Esophagus (tissue), 2 donors: ENCODE measurements at regions not wholly inside any gene's neighbourhood (a gene's known extent, or its start where the extent isn't known, plus 50 kb on each side); places are given as distances from the start of the nearest gene placed in this dataset.
"Not testable (repeated sequence)": the region's sequence is repeated elsewhere in the genome, so short reads cannot be mapped to it uniquely, and the experiment has no call there.

Experiments
- H3K27ac ChIP-seq, 2 donors: one replicate each; pipeline ENCODE4 v1.5.1; 2013; ENCODE audit warnings: low read depth in 2 of 2, mild to moderate bottlenecking in 2 of 2, inconsistent platforms in 1 of 2, low read length in 1 of 2, moderate library complexity in 1 of 2
- H3K27me3 ChIP-seq, 2 donors: one replicate each; pipeline ENCODE4 v1.6.1; 2013; ENCODE audit warnings: low read length in 2 of 2, control low read depth in 1 of 2, mild to moderate bottlenecking in 1 of 2; ENCODE audit not compliant: insufficient read depth in 2 of 2, control insufficient read depth in 1 of 2
- H3K36me3 ChIP-seq, 2 donors: one replicate each; pipeline ENCODE4 v1.6.1; 2013; ENCODE audit warnings: low read length in 1 of 2; ENCODE audit not compliant: control insufficient read depth in 2 of 2, insufficient read depth in 2 of 2
- H3K4me1 ChIP-seq, 2 donors: one replicate each; pipeline ENCODE4 v1.6.1; 2013; ENCODE audit warnings: low read length in 1 of 2; ENCODE audit not compliant: control insufficient read depth in 2 of 2, insufficient read depth in 2 of 2
- H3K4me3 ChIP-seq, 2 donors: one replicate each; pipeline ENCODE4 v1.5.1; 2013; ENCODE audit warnings: low read length in 2 of 2, mild to moderate bottlenecking in 2 of 2, low read depth in 1 of 2, moderate library complexity in 1 of 2
- H3K9me3 ChIP-seq, 2 donors: one replicate each; pipeline ENCODE4 v1.6.1; 2013; ENCODE audit warnings: mild to moderate bottlenecking in 2 of 2, low read depth in 1 of 2, low read length in 1 of 2, moderate library complexity in 1 of 2; ENCODE audit not compliant: control insufficient read depth in 2 of 2, insufficient read depth in 1 of 2
- WGBS, 2 donors: extraction: QIAGEN DNeasy Blood & Tissue Kit; methylation state at CpG; one replicate each; pipeline ENCODE4 v1.1.7; 2013; 5-methylcytosine and 5-hydroxymethylcytosine counted together
- donor health status: healthy with polysubstance abuse.
- donor health status: Bipolar disorder and iron deficiency.

- H3K27me3 ChIP-seq, H3K27ac ChIP-seq, H3K9me3 ChIP-seq, H3K4me1 ChIP-seq, H3K4me3 ChIP-seq, H3K36me3 ChIP-seq: not testable (repeated sequence)
Observed at GRCh38 chr17:71617767-71618166, 503.1 kb upstream of the SOX9 start.

GRCh38 chr17:71625330-71625729, 495.5 kb upstream of the SOX9 start:
- Histone ChIP-seq H3K4me3 (no peak overlapping the region), H3K27me3 (no peaks in the 10 kb centered on the region), H3K27ac (no peak overlapping the region), H3K4me1 (no peaks in the 10 kb centered on the region), H3K9me3 (peaks cover 0 to 2% of the 10 kb centered on the region in 2 donors), H3K36me3 (no peaks in the 10 kb centered on the region)
- WGBS, 2 donors, result 21 to 45% methylated on average over 1 of the region's 1 CpG

- Histone ChIP-seq H3K4me1 (no peaks in the 10 kb centered on the region), H3K9me3 (peaks cover 0 to 2% of the 10 kb centered on the region in 2 donors), H3K36me3 (no peaks in the 10 kb centered on the region), H3K27me3 (no peaks in the 10 kb centered on the region), H3K4me3 (no peak overlapping the region), H3K27ac (no peak overlapping the region)
- WGBS, 2 donors, result 50 to 62% methylated on average over 1 of the region's 1 CpG
Observed at GRCh38 chr17:71628306-71628705, 492.5 kb upstream of the SOX9 start.

- H3K36me3 ChIP-seq, result no peaks in the 10 kb centered on the region
Observed at GRCh38 chr17:71631483-71631882, 489.3 kb upstream of the SOX9 start.

GRCh38 chr17:71632328-71632727, 488.5 kb upstream of the SOX9 start:
- H3K9me3 ChIP-seq, result peaks cover 0 to 2% of the 10 kb centered on the region in 2 donors
- no peaks in the 10 kb centered on the region for H3K4me1 ChIP-seq
- H3K4me3 ChIP-seq, result no peak overlapping the region
- H3K36me3 ChIP-seq, result no peaks in the 10 kb centered on the region
- no peaks in the 10 kb centered on the region for H3K27me3 ChIP-seq
- WGBS, 2 donors, result 15 to 34% methylated on average over 2 of the region's 2 CpGs
- no peak overlapping the region for H3K27ac ChIP-seq

More at GRCh38 chr17:71631483-71631882, 489.3 kb upstream of the SOX9 start:
- no peaks in the 10 kb centered on the region for H3K27me3 ChIP-seq
- H3K4me3 ChIP-seq, result no peak overlapping the region
- no peak overlapping the region for H3K27ac ChIP-seq
- H3K4me1 ChIP-seq, result no peaks in the 10 kb centered on the region
- peaks cover 0 to 2% of the 10 kb centered on the region in 2 donors for H3K9me3 ChIP-seq
- WGBS, 2 donors, result 45 to 47% methylated on average over 1 of the region's 1 CpG

GRCh38 chr17:71633391-71633849, 487.4 kb upstream of the SOX9 start:
- Histone ChIP-seq H3K27me3 (no peaks in the 10 kb centered on the region), H3K9me3 (peaks cover 0 to 2% of the 10 kb centered on the region in 2 donors), H3K4me1 (no peaks in the 10 kb centered on the region), H3K27ac (no peak overlapping the region), H3K4me3 (no peak overlapping the region), H3K36me3 (no peaks in the 10 kb centered on the region)
- 33 to 35% methylated on average over 4 of the region's 4 CpGs for WGBS, 2 donors

- H3K27ac ChIP-seq, result no peak overlapping the region
- H3K4me1 ChIP-seq, result no peaks in the 10 kb centered on the region
- H3K4me3 ChIP-seq, result no peak overlapping the region
- H3K9me3 ChIP-seq, result peaks cover 0 to 2% of the 10 kb centered on the region in 2 donors
- WGBS, 2 donors, result 49 to 58% methylated on average over 1 of the region's 1 CpG
- H3K27me3 ChIP-seq, result no peaks in the 10 kb centered on the region
- H3K36me3 ChIP-seq, result no peaks in the 10 kb centered on the region
Observed at GRCh38 chr17:71634376-71634775, 486.4 kb upstream of the SOX9 start.

GRCh38 chr17:71635187-71635586, 485.6 kb upstream of the SOX9 start:
- Histone ChIP-seq H3K4me1 (no peaks in the 10 kb centered on the region), H3K27ac (no peak overlapping the region), H3K9me3 (no peaks in the 10 kb centered on the region), H3K36me3 (no peaks in the 10 kb centered on the region), H3K27me3 (no peaks in the 10 kb centered on the region), H3K4me3 (no peak overlapping the region)
- WGBS, 2 donors, result 85 to 90% methylated on average over 5 of the region's 5 CpGs

- Histone ChIP-seq H3K9me3 (no peaks in the 10 kb centered on the region), H3K27ac (no peak overlapping the region), H3K4me3 (no peak overlapping the region), H3K27me3 (no peaks in the 10 kb centered on the region), H3K4me1 (no peaks in the 10 kb centered on the region), H3K36me3 (no peaks in the 10 kb centered on the region)
- WGBS, 2 donors, result 45 to 56% methylated on average over 1 of the region's 1 CpG
Observed at GRCh38 chr17:71636644-71637043, 484.2 kb upstream of the SOX9 start.

GRCh38 chr17:71638668-71639067, 482.2 kb upstream of the SOX9 start:
- Histone ChIP-seq H3K9me3 (no peaks in the 10 kb centered on the region), H3K27ac (no peak overlapping the region), H3K4me1 (no peaks in the 10 kb centered on the region), H3K4me3 (no peak overlapping the region), H3K27me3 (no peaks in the 10 kb centered on the region), H3K36me3 (no peaks in the 10 kb centered on the region)
- 86 to 89% methylated on average over 4 of the region's 4 CpGs for WGBS, 2 donors
